A673 (cell line): ENCODE measurements at regions not wholly inside any gene's neighbourhood (a gene's known extent, or its start where the extent isn't known, plus 50 kb on each side); places are given as distances from the start of the nearest gene placed in this dataset.

Source experiments
- BruUV-seq: library from RNA; stranded (reverse); fragments of 400-500 nt; replicated peaks from 2 replicates; lab custom pipeline; 2021; lab: Mats Ljungman, UMichigan
- CTCF ChIA-PET: fragments of 300-600 bp; sonication (Branson Sonifier 250); formaldehyde crosslinking; loops from one replicate; lab custom pipeline; 2022; ENCODE audit warnings: antibody characterized with exemption; lab: Charles Lee
- POLR2A ChIA-PET: fragments of 300-600 bp; sonication (Branson Sonifier 250); formaldehyde crosslinking; loops from one replicate; lab custom pipeline; 2022; ENCODE audit warnings: antibody characterized with exemption; ENCODE audit not compliant: low non-redundant PET; lab: Charles Lee
- DNase-seq: peaks from one replicate; pipeline ENCODE4 v3.0.0-alpha.2; 2015; ENCODE audit warnings: low spot score
- H3K27ac ChIP-seq: fragments of 200-600 bp; sonication (generic); 2 replicates; pipeline ENCODE4 v1.5.1; 2016; ENCODE audit warnings: mixed run types, low read depth, mild to moderate bottlenecking, mixed read lengths, antibody characterized with exemption, low read length; ENCODE audit not compliant: poor library complexity, severe bottlenecking
- H3K27me3 ChIP-seq: fragments of 200-600 bp; sonication (generic); replicated peaks from 2 replicates; pipeline ENCODE4 v1.6.1; 2017; ENCODE audit warnings: mixed run types, low read depth, mild to moderate bottlenecking, mixed read lengths, antibody characterized with exemption, low read length; ENCODE audit not compliant: insufficient read depth, poor library complexity
- H3K36me3 ChIP-seq: fragments of 200-600 bp; sonication (generic); 2 replicates; pipeline ENCODE4 v1.6.1; 2016; ENCODE audit warnings: mixed run types, mild to moderate bottlenecking, mixed read lengths, antibody characterized with exemption, low read length; ENCODE audit not compliant: insufficient read depth, poor library complexity, severe bottlenecking
- H3K4me1 ChIP-seq: fragments of 200-600 bp; sonication (generic); 2 replicates; pipeline ENCODE4 v1.6.1; 2017; ENCODE audit warnings: mixed run types, mild to moderate bottlenecking, mixed read lengths, antibody characterized with exemption, low read length; ENCODE audit not compliant: insufficient read depth, poor library complexity, severe bottlenecking
- H3K4me3 ChIP-seq: fragments of 200-600 bp; sonication (generic); 2 replicates; pipeline ENCODE4 v1.5.1; 2016; ENCODE audit warnings: low read depth, mixed run types, mild to moderate bottlenecking, mixed read lengths, low read length; ENCODE audit not compliant: poor library complexity, severe bottlenecking
- H3K9me3 ChIP-seq: fragments of 200-600 bp; sonication (generic); 2 replicates; pipeline ENCODE4 v1.6.1; 2016; ENCODE audit warnings: mixed run types, low read depth, mild to moderate bottlenecking, mixed read lengths, antibody characterized with exemption, low read length; ENCODE audit not compliant: poor library complexity, severe bottlenecking
- CTCF ChIP-seq: fragments of 300-800, 200-600 bp; sonication (generic); conservative IDR thresholded peaks from 2 replicates; pipeline ENCODE4 v1.5.1; 2017; ENCODE audit warnings: low read depth, mild to moderate bottlenecking, antibody characterized with exemption, low read length, moderate library complexity, mixed read lengths
- EZH2 ChIP-seq: fragments of 200-600 bp; sonication (generic); IDR thresholded peaks from 2 replicates; pipeline ENCODE4 v1.6.1; 2017; ENCODE audit warnings: borderline replicate concordance, low read depth, mild to moderate bottlenecking, mixed read lengths, antibody characterized with exemption, low read length; ENCODE audit not compliant: poor library complexity, severe bottlenecking
- intact Hi-C: fragments of 100-400 bp; cut with micrococcal nuclease; formaldehyde crosslinking; loops from one replicate; pipeline ENCODE4 v1.10.0; 2022; ENCODE audit not compliant: unreplicated experiment

- Histone ChIP-seq H3K4me1 (no peaks in the 10 kb centered on the region), H3K9me3 (no peaks in the 10 kb centered on the region), H3K4me3 (no peak overlapping the region), H3K27ac (no peak overlapping the region), H3K36me3 (no peaks in the 10 kb centered on the region), H3K27me3 (peaks cover 10% of the 10 kb centered on the region)
- ChIA-PET POLR2A (no interaction called here), CTCF (no interaction called here)
- DNase-seq, result no peak
- BruUV-seq, result no TSS peak
- TF ChIP-seq CTCF, result no peak
- no peak for TF ChIP-seq EZH2
- intact Hi-C loops, result no loop called here
These were observed 73.5 kb upstream of the IQSEC1 start for GRCh38 chr3:13146643-13147143.

- POLR2A ChIA-PET, result no interaction called here
These were observed 72.8 kb upstream of the IQSEC1 start for GRCh38 chr3:13145826-13146642.

GRCh38 chr3:13145131-13145825 lies 72.0 kb upstream of the IQSEC1 start:
- POLR2A ChIA-PET, result no interaction called here
- no peaks in the 10 kb centered on the region for H3K36me3 ChIP-seq
- no TSS peak for BruUV-seq
- H3K9me3 ChIP-seq, result no peaks in the 10 kb centered on the region
- intact Hi-C loops, result no loop called here
- TF ChIP-seq EZH2, result no peak
- TF ChIP-seq CTCF, result no peak
- H3K4me1 ChIP-seq, result no peaks in the 10 kb centered on the region
- H3K27ac ChIP-seq, result no peak overlapping the region
- DNase-seq, result no peak
- CTCF ChIA-PET, result no interaction called here
- H3K4me3 ChIP-seq, result no peak overlapping the region
- H3K27me3 ChIP-seq, result peaks cover 9% of the 10 kb centered on the region

More at GRCh38 chr3:13145826-13146642, 72.8 kb upstream of the IQSEC1 start:
- DNase-seq, result no peak
- Histone ChIP-seq H3K9me3 (no peaks in the 10 kb centered on the region), H3K4me1 (no peaks in the 10 kb centered on the region), H3K4me3 (no peak overlapping the region), H3K27me3 (peaks cover 10% of the 10 kb centered on the region), H3K27ac (no peak overlapping the region), H3K36me3 (no peaks in the 10 kb centered on the region)
- intact Hi-C loops, result no loop called here
- TF ChIP-seq EZH2 (no peak), CTCF (no peak)
- CTCF ChIA-PET, result no interaction called here
- BruUV-seq, result no TSS peak
